Lower lobe of right lung (tissue), 2 donors: ENCODE measurements at regions not wholly inside any gene's neighbourhood (a gene's known extent, or its start where the extent isn't known, plus 50 kb on each side); places are given as distances from the start of the nearest gene placed in this dataset.
"Not testable (repeated sequence)": the region's sequence is repeated elsewhere in the genome, so short reads cannot be mapped to it uniquely, and the experiment has no call there.

Source experiments
- ATAC-seq, 2 donors: fragments of 200-7000 bp; cut with Tn5 transposase; one replicate each; pipeline ENCODE4 v1.9.1; 2020 to 2022; ENCODE audit warnings: mild to moderate bottlenecking in 2 of 2, moderate library complexity in 2 of 2
- DNase-seq: peaks from one replicate; pipeline ENCODE4 v3.0.0-alpha.2; 2020
- H3K27ac ChIP-seq: fragments of 200-600 bp; one replicate; pipeline ENCODE4 v1.8.0; 2022
- H3K27me3 ChIP-seq: fragments of 200-600 bp; one replicate; pipeline ENCODE4 v1.8.0; 2022; ENCODE audit warnings: low read depth
- H3K36me3 ChIP-seq: fragments of 200-600 bp; one replicate; pipeline ENCODE4 v1.8.0; 2022; ENCODE audit warnings: mild to moderate bottlenecking
- H3K4me1 ChIP-seq: fragments of 200-600 bp; one replicate; pipeline ENCODE4 v1.8.0; 2022
- H3K4me3 ChIP-seq: fragments of 200-600 bp; one replicate; pipeline ENCODE4 v1.8.0; 2022; ENCODE audit warnings: mild to moderate bottlenecking
- H3K9me3 ChIP-seq: fragments of 200-600 bp; one replicate; pipeline ENCODE4 v1.8.0; 2022
- intact Hi-C: fragments of 100-400 bp; cut with DNase I; formaldehyde crosslinking; loops from one replicate; pipeline ENCODE4 v1.11.0; 2022
- donor health status: DM: no; HTN: yes; CAD: no; lungs with severe emphysema.

DNA sequence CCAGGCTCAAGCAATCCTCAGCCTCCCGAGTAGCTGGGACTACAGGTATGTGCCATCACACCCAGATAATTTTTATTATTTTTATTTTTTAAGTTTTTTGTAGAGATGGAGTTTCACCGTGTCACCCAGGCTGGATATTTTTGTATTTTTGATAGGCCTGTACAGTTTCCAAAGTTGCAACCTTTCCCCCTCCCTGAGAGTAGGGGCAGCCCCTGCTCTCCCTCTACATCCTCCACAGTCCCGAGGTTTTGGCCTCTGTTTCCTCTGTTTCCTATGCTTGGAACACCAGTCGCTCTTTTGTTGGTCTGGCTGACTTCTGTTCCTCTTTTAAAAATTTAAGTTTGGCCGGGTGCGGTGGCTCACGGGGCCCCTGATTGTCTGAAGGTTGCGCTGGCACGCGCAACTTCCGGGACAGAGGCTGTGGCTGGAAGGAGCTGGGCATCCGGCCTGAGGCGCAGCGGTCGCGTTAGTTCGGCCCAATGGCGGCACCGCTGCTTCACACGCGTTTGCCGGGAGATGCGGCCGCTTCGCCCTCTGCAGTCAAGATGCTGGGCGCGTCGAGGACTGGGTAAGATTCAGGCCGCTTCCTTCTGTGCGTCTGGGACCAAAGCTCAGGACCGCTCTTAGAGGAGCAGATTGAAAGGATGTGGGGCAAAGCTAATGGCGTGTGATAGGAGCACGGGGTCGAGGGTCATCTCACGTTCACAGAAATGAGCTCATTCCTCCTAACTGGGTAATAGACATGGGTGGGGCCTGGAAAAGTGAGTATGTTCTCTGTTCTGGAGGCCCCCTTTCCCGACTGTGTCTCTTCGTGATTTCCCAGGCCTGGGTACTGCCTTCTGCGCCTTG is 89.9 kb downstream of the LAT start:
- H3K27me3 ChIP-seq, H3K9me3 ChIP-seq, H3K36me3 ChIP-seq, intact Hi-C loops, H3K4me1 ChIP-seq: not testable (repeated sequence)
- H3K4me3 ChIP-seq, result peak overlapping the region; percentile 48
- ATAC-seq (peak; percentile 95), DNase-seq (peak; percentile 63)
- H3K27ac ChIP-seq, result peak overlapping the region; percentile 76

GRCh38 chr16:29062235-29062634 is 77.4 kb downstream of the LAT start:
- H3K27me3 ChIP-seq, H3K4me3 ChIP-seq, H3K9me3 ChIP-seq, intact Hi-C loops, DNase-seq, H3K27ac ChIP-seq, H3K4me1 ChIP-seq, H3K36me3 ChIP-seq: not testable (repeated sequence)
- ATAC-seq, result peak; percentile 51 to 54

DNA sequence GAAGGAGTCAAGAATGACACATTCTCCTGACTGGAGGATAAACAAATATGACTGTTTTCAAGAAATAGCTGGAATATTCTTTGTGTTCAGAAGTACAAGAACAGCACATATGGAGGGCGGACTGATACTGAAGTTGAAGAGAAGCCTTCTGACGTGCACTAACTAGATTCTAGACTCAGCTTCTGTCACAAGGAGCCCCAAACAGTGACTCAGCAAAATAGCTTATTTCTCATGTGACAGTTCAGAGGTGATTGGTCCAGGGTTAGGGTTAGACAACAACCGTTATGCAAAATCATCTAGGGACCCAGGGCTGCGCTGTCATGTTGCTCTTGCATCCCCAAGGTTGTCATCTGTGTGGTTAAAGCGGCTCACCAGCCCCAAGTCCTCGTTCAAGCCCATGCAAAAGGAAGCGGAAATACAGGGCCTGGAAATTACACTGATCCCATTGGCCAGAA is 76.6 kb downstream of the LAT start:
- H3K27me3 ChIP-seq, H3K4me3 ChIP-seq, H3K9me3 ChIP-seq, H3K36me3 ChIP-seq, H3K4me1 ChIP-seq, H3K27ac ChIP-seq, DNase-seq, intact Hi-C loops: not testable (repeated sequence)
- ATAC-seq, result peak; percentile 11 to 35

GRCh38 chr16:29060022-29060810 is 75.4 kb downstream of the LAT start:
- DNase-seq, H3K4me1 ChIP-seq, H3K27ac ChIP-seq, ATAC-seq, H3K9me3 ChIP-seq, intact Hi-C loops, H3K4me3 ChIP-seq, H3K27me3 ChIP-seq, H3K36me3 ChIP-seq: not testable (repeated sequence)

- H3K36me3 ChIP-seq, intact Hi-C loops, DNase-seq, H3K4me1 ChIP-seq, ATAC-seq, H3K27ac ChIP-seq, H3K9me3 ChIP-seq, H3K4me3 ChIP-seq, H3K27me3 ChIP-seq: not testable (repeated sequence)
These were observed 74.7 kb downstream of the LAT start for GRCh38 chr16:29059575-29059974.
